Hepatocyte (in vitro differentiated cells): ENCODE measurements at regions not wholly inside any gene's neighbourhood (a gene's known extent, or its start where the extent isn't known, plus 50 kb on each side); places are given as distances from the start of the nearest gene placed in this dataset.

Experiments
- DNase-seq: peaks from one replicate; pipeline ENCODE4 v3.0.0-alpha.2; 2016; ENCODE audit warnings: low spot score
- H2AFZ ChIP-seq: fragments of 200-600 bp; sonication (generic); 2 replicates; pipeline ENCODE4 v1.6.0; 2016; ENCODE audit warnings: antibody characterized with exemption, mild to moderate bottlenecking
- H3K27ac ChIP-seq: fragments of 200-600 bp; sonication (generic); 2 replicates; pipeline ENCODE4 v1.5.1; 2016; ENCODE audit warnings: mild to moderate bottlenecking
- H3K27me3 ChIP-seq: fragments of 200-600 bp; sonication (generic); 2 replicates; pipeline ENCODE4 v1.6.1; 2016
- H3K36me3 ChIP-seq: fragments of 200-600 bp; sonication (generic); replicated peaks from 2 replicates; pipeline ENCODE4 v1.5.1; 2016; ENCODE audit warnings: low read depth; ENCODE audit not compliant: insufficient read depth
- H3K4me1 ChIP-seq: fragments of 200-600 bp; sonication (generic); 2 replicates; pipeline ENCODE4 v1.5.1; 2016; ENCODE audit warnings: mild to moderate bottlenecking, moderate library complexity; ENCODE audit not compliant: insufficient read depth
- H3K4me2 ChIP-seq: fragments of 200-600 bp; sonication (generic); 2 replicates; pipeline ENCODE4 v1.6.0; 2016
- H3K4me3 ChIP-seq: fragments of 200-600 bp; sonication (generic); 2 replicates; pipeline ENCODE4 v1.5.1; 2016; ENCODE audit warnings: mild to moderate bottlenecking
- H3K79me2 ChIP-seq: fragments of 200-600 bp; sonication (generic); 2 replicates; pipeline ENCODE4 v1.6.0; 2017; ENCODE audit warnings: mild to moderate bottlenecking
- H3K9me2 ChIP-seq: fragments of 200-600 bp; sonication (generic); replicated peaks from 2 replicates; pipeline ENCODE4 v1.6.0; 2017; ENCODE audit warnings: mild to moderate bottlenecking; ENCODE audit not compliant: insufficient read depth
- H3K9me3 ChIP-seq: fragments of 200-600 bp; sonication (generic); 2 replicates; pipeline ENCODE4 v1.5.1; 2016; ENCODE audit warnings: low read depth, mild to moderate bottlenecking
- H4K20me1 ChIP-seq: fragments of 200-600 bp; sonication (generic); 2 replicates; pipeline ENCODE4 v1.6.0; 2016; ENCODE audit warnings: mild to moderate bottlenecking; ENCODE audit not compliant: insufficient read depth, poor library complexity, severe bottlenecking
- CTCF ChIP-seq: fragments of 200-600 bp; sonication (generic); IDR thresholded peaks from 2 replicates; pipeline ENCODE4 v1.5.1; 2016; ENCODE audit warnings: antibody characterized with exemption, mild to moderate bottlenecking; ENCODE audit not compliant: poor library complexity
- EZH2 ChIP-seq: fragments of 200-600 bp; sonication (generic); IDR thresholded peaks from 2 replicates; pipeline ENCODE4 v1.6.1; 2016; ENCODE audit warnings: antibody characterized with exemption, mild to moderate bottlenecking, borderline replicate concordance
- EZH2phosphoT487 ChIP-seq: fragments of 200-600 bp; sonication (generic); IDR thresholded peaks from one replicate; pipeline ENCODE4 v1.6.1; 2018; ENCODE audit warnings: antibody characterized with exemption, mild to moderate bottlenecking, low read depth, moderate library complexity; ENCODE audit not compliant: unreplicated experiment, severe bottlenecking
- WGBS: methylation state at CpG from one replicate; pipeline ENCODE4 v1.1.6; 2016; ENCODE audit warnings: low lambda C conversion rate; ENCODE audit errors: missing lambda C conversion rate; 5-methylcytosine and 5-hydroxymethylcytosine counted together

GRCh38 chr12:105761075-105761474 is 377.7 kb downstream of the NUAK1 start:
- no peaks in the 10 kb centered on the region for H4K20me1 ChIP-seq
- no peak overlapping the region for H3K4me2 ChIP-seq
- 69% methylated on average over 1 of the region's 1 CpG for WGBS
- no peaks in the 10 kb centered on the region for H3K9me3 ChIP-seq
- DNase-seq: no peak
- no peaks in the 10 kb centered on the region for H3K9me2 ChIP-seq
- no peaks in the 10 kb centered on the region for H3K4me1 ChIP-seq
- H3K79me2 ChIP-seq: no peaks in the 10 kb centered on the region
- H3K4me3 ChIP-seq: no peak overlapping the region
- H3K36me3 ChIP-seq: no peaks in the 10 kb centered on the region
- TF ChIP-seq CTCF (no peak), EZH2 (no peak), EZH2phosphoT487 (no peak)
- no peak overlapping the region for H2AFZ ChIP-seq
- no peak overlapping the region for H3K27ac ChIP-seq
- H3K27me3 ChIP-seq: no peaks in the 10 kb centered on the region

DNA sequence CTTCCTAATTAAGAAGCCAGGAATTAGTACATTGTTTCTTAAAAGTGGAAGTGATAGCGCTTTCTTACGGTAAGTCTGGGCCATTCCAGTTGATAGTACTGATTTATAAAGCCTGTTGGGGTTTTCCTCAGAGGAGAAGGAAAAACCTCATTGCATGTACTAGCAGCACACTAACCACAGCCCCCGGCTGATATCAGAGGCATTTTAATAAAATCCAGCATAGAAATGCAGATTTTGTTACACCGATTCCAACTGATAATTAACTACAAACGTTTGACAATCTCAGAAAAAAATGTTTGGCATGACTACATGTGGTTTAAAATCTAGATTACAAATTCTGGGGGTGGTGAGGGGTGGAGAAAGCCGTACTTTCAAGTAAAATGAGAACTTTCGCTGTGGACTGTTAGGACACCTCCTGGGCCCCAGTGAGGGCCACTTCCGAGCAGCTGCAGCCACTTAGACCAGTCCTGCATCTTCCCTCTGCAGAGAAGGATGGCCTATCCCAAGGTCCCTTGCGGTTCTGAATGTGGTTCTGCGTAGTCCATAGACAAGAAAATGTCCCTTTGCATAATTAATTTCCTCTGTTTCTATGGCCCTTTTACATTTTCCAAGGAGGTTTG is 374.4 kb downstream of the NUAK1 start:
- Histone ChIP-seq H3K9me3 (no peaks in the 10 kb centered on the region), H3K4me2 (no peak overlapping the region), H3K9me2 (no peaks in the 10 kb centered on the region), H3K27ac (no peak overlapping the region), H4K20me1 (no peaks in the 10 kb centered on the region), H3K4me1 (no peaks in the 10 kb centered on the region), H3K79me2 (no peaks in the 10 kb centered on the region), H3K36me3 (no peaks in the 10 kb centered on the region), H3K27me3 (no peaks in the 10 kb centered on the region), H2AFZ (no peak overlapping the region), H3K4me3 (no peak overlapping the region)
- TF ChIP-seq CTCF: no peak
- TF ChIP-seq EZH2phosphoT487: no peak
- TF ChIP-seq EZH2: no peak
- DNase-seq: no peak
- WGBS: 70% methylated on average over 10 of the region's 10 CpGs

- Histone ChIP-seq H3K9me3 (no peaks in the 10 kb centered on the region), H3K27ac (no peak overlapping the region), H3K4me1 (no peaks in the 10 kb centered on the region), H3K4me3 (no peak overlapping the region), H2AFZ (no peak overlapping the region), H3K79me2 (no peaks in the 10 kb centered on the region), H3K9me2 (no peaks in the 10 kb centered on the region), H4K20me1 (no peaks in the 10 kb centered on the region), H3K36me3 (no peaks in the 10 kb centered on the region), H3K4me2 (no peak overlapping the region), H3K27me3 (no peaks in the 10 kb centered on the region)
- TF ChIP-seq EZH2 (no peak), CTCF (no peak), EZH2phosphoT487 (no peak)
- DNase-seq: no peak
- WGBS: 85% methylated on average over 6 of the region's 6 CpGs
Observed at GRCh38 chr12:105765053-105766014, 373.4 kb downstream of the NUAK1 start.
